Endothelial cell of umbilical vein (primary cell): ENCODE measurements at regions not wholly inside any gene's neighbourhood (a gene's known extent, or its start where the extent isn't known, plus 50 kb on each side); places are given as distances from the start of the nearest gene placed in this dataset.

Experiments
- BruUV-seq: library from RNA; stranded (reverse); fragments of 400-500 nt; replicated peaks from 2 replicates; lab custom pipeline; 2021; lab: Mats Ljungman, UMichigan
- CTCF ChIA-PET: fragments of 300-600, 350-600 bp; sonication (Branson Sonifier 250); formaldehyde crosslinking; loops from one replicate; lab custom pipeline; 2021; ENCODE audit warnings: antibody characterized with exemption, inconsistent platforms; lab: Charles Lee
- POLR2A ChIA-PET: fragments of 300-600, 350-600 bp; sonication (Branson Sonifier 250); formaldehyde crosslinking; loops from one replicate; lab custom pipeline; 2021; ENCODE audit warnings: antibody characterized with exemption, inconsistent platforms; lab: Charles Lee
- DNase-seq: peaks from one replicate; pipeline ENCODE4 v3.0.0-alpha.2; 2011; ENCODE audit warnings: low read depth, low spot score
- FAIRE-seq: peaks from 2 replicates; lab custom pipeline; 2011; peaks lifted over from hg19 to GRCh38; lab: Jason Lieb, UNC
- H2AFZ ChIP-seq: 2 replicates; pipeline ENCODE4 v1.6.0; 2012; ENCODE audit warnings: low read depth, low read length, control low read depth, inconsistent platforms
- H3K27ac ChIP-seq: 2 replicates; pipeline ENCODE4 v1.5.1; 2011; ENCODE audit warnings: low read depth, mild to moderate bottlenecking, control low read depth, low read length, moderate library complexity; ENCODE audit not compliant: insufficient read depth
- H3K27me3 ChIP-seq, 2 experiments: 2 replicates each; pipeline versions ENCODE4 v1.6.0 to v1.6.1; 2011; ENCODE audit warnings: low read length in 2 of 2, mixed read lengths in 1 of 2; ENCODE audit not compliant: control insufficient read depth in 2 of 2, insufficient read depth in 2 of 2
- H3K36me3 ChIP-seq, 2 experiments: 2 replicates in 1 of 2; 3 replicates in 1 of 2; pipeline ENCODE4 v1.5.1; 2011; ENCODE audit warnings: low read length in 2 of 2, mild to moderate bottlenecking in 1 of 2, moderate library complexity in 1 of 2; ENCODE audit not compliant: control insufficient read depth in 2 of 2, insufficient read depth in 2 of 2; ENCODE audit errors: extremely low read depth in 1 of 2
- H3K4me1 ChIP-seq: 3 replicates; pipeline ENCODE4 v1.5.1; 2011; ENCODE audit warnings: mild to moderate bottlenecking, low read length; ENCODE audit not compliant: control insufficient read depth, insufficient read depth; ENCODE audit errors: extremely low read depth
- H3K4me2 ChIP-seq: 2 replicates; pipeline ENCODE4 v1.6.1; 2011; ENCODE audit warnings: low read length, control low read depth, mixed read lengths; ENCODE audit not compliant: insufficient read depth
- H3K4me3 ChIP-seq, 3 experiments: fragments of 200-600 bp in 1 of 3; sonication (generic), shearing (Covaris generic) in 1 of 3; replicated peaks in 1 of 3; 2 replicates each; pipeline ENCODE4 v1.5.1; 2011 to 2016; ENCODE audit warnings: control low read depth in 3 of 3, low read length in 3 of 3, mild to moderate bottlenecking in 2 of 3, inconsistent platforms in 1 of 3, low read depth in 1 of 3, moderate library complexity in 1 of 3; ENCODE audit not compliant: insufficient read depth in 1 of 3
- H3K79me2 ChIP-seq: 2 replicates; pipeline ENCODE4 v1.6.0; 2012; ENCODE audit warnings: low read length, inconsistent platforms; ENCODE audit not compliant: control insufficient read depth, insufficient read depth
- H3K9ac ChIP-seq: replicated peaks from 2 replicates; pipeline ENCODE3; 2011; ENCODE audit warnings: low read length, control low read depth; ENCODE audit not compliant: insufficient read depth; ENCODE audit errors: extremely low read depth
- H3K9me1 ChIP-seq: replicated peaks from 3 replicates; pipeline ENCODE4 v1.6.0; 2011; ENCODE audit warnings: mild to moderate bottlenecking, low read length; ENCODE audit not compliant: control insufficient read depth, insufficient read depth; ENCODE audit errors: extremely low read depth
- H3K9me3 ChIP-seq: replicated peaks from 2 replicates; pipeline ENCODE4 v1.5.1; 2012; ENCODE audit warnings: low read length, inconsistent platforms; ENCODE audit not compliant: control insufficient read depth, insufficient read depth
- H4K20me1 ChIP-seq: replicated peaks from 2 replicates; pipeline ENCODE3; 2011; ENCODE audit warnings: mild to moderate bottlenecking, low read length; ENCODE audit not compliant: control insufficient read depth, insufficient read depth; ENCODE audit errors: extremely low read depth
- EZH2 ChIP-seq: IDR thresholded peaks from 2 replicates; pipeline ENCODE4 v1.6.1; 2012; ENCODE audit warnings: borderline replicate concordance, low read depth, mild to moderate bottlenecking, moderate library complexity, low read length, inconsistent platforms; ENCODE audit not compliant: severe bottlenecking
- FOS ChIP-seq: IDR thresholded peaks from 2 replicates; pipeline ENCODE4 v1.6.1; 2011; ENCODE audit warnings: mild to moderate bottlenecking, low read length, moderate library complexity, borderline replicate concordance; ENCODE audit not compliant: insufficient read depth
- GATA2 ChIP-seq: IDR thresholded peaks from 2 replicates; pipeline ENCODE4 v1.7.0; 2011; ENCODE audit warnings: low read depth, mild to moderate bottlenecking, moderate library complexity, mixed read lengths, low read length; ENCODE audit not compliant: insufficient read length, insufficient read depth
- JUN ChIP-seq: IDR thresholded peaks from 2 replicates; pipeline ENCODE4 v1.6.1; 2011; ENCODE audit warnings: borderline replicate concordance, low read depth; ENCODE audit not compliant: insufficient read length, insufficient read depth
- POLR2A ChIP-seq: IDR thresholded peaks from 2 replicates; pipeline ENCODE4 v1.6.1; 2012; ENCODE audit warnings: low read depth, mild to moderate bottlenecking, control low read depth, low read length
- dilution Hi-C: fragments of 300-500 bp; cut with MboI; formaldehyde crosslinking; loops from one replicate; pipeline ENCODE4 v1.15.0; 2019; ENCODE audit warnings: low sequenced_read_pairs; ENCODE audit not compliant: extremely low pct_ligation_motif_present
- intact Hi-C: fragments of 100-400 bp; cut with micrococcal nuclease; formaldehyde crosslinking; loops from one replicate; pipeline ENCODE4 v1.10.0; 2022
- TF ChIP-seq, protein P1 (sequence below): IDR thresholded peaks from 2 replicates; pipeline ENCODE4 v1.6.1; 2011; ENCODE audit not compliant: insufficient read depth, insufficient read length
- TF ChIP-seq, protein P2 (sequence below), 2 donors: IDR thresholded peaks; 1 replicate in 1 of 2; 2 replicates in 1 of 2; pipeline ENCODE4 v1.5.1; 2011; ENCODE audit warnings: low read length in 2 of 2, mild to moderate bottlenecking in 2 of 2, moderate library complexity in 2 of 2, control low read depth in 1 of 2, inconsistent platforms in 1 of 2, low read depth in 1 of 2; ENCODE audit not compliant: insufficient read depth in 1 of 2; ENCODE audit errors: extremely low read depth in 1 of 2

DNA sequence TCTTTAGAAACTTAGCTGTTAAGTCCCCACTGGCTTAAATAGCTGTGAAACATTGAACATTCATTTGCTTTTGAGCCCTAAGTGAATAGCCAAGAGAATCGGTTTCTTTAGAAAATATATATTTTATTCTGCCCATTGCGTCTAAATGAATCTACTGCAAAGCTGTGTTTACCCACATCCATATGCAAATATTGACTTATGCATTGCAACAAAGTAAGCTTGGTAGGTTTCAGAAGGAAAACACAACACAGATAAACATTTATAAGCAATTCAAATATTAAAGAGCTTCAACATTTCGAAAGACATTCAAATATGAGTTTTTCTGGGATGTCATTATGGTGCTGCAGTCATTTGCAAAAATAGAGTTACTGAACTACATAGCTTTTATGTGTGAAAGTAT lies 257.3 kb downstream of the SH2D4B start:
- TF ChIP-seq POLR2A (no peak), EZH2 (no peak)
- dilution Hi-C loops (no loop called here), intact Hi-C loops (no loop called here)
- Histone ChIP-seq H3K4me2 (no peak overlapping the region), H3K9me3 (no peaks in the 10 kb centered on the region), H3K79me2 (no peaks in the 10 kb centered on the region), H3K9ac (no peak overlapping the region), H4K20me1 (no peaks in the 10 kb centered on the region), H3K4me1 (no peaks in the 10 kb centered on the region), H3K9me1 (no peaks in the 10 kb centered on the region), H3K27ac (no peak overlapping the region), H3K27me3 (no peaks in the 10 kb centered on the region), H3K4me3 (no peak overlapping the region), H2AFZ (no peak overlapping the region), H3K36me3 (no peaks in the 10 kb centered on the region)
- FAIRE-seq = no peak
- no TSS peak for BruUV-seq
- no peak for DNase-seq
- POLR2A ChIA-PET = no interaction called here
- CTCF ChIA-PET = no interaction called here

DNA sequence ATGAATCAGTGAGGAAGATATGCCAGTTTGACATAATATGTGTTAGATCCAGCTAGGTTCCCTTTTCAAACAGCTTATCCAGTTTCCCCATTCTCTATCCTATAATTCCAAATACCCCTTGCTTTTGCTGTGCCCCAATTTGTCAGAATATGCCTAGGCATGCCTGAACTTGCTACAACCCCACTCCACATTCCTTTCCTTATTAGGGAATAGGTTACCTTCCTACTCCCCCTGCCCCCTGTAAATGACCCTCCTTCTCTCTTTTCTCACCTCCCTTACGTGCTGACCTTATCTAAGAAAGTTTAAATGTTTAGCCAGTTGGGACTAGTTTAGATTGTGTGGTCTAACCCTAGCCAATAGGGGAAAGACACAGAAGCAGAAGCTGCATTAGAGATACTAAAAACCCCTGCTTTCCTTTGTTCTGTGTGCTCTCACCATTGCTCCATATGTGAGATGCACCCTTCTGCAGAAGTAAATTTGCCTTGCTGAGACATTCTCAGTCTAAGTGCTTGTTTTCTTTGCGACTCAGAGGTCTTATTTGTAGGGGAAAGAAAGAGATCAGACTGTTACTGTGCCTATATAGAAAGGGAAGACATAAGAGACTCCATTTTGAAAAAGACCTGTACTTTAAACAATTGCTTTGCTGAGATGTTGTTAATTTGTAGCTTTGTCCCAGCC lies 267.8 kb downstream of the SH2D4B start:
- BruUV-seq = no TSS peak
- Histone ChIP-seq H2AFZ (no peak overlapping the region), H3K27me3 (no peaks in the 10 kb centered on the region), H3K4me3 (no peak overlapping the region), H4K20me1 (no peaks in the 10 kb centered on the region), H3K36me3 (no peaks in the 10 kb centered on the region), H3K4me2 (no peak overlapping the region), H3K9ac (no peak overlapping the region), H3K9me3 (no peaks in the 10 kb centered on the region), H3K79me2 (no peaks in the 10 kb centered on the region), H3K4me1 (no peaks in the 10 kb centered on the region), H3K27ac (no peak overlapping the region), H3K9me1 (no peaks in the 10 kb centered on the region)
- TF ChIP-seq EZH2 (no peak), GATA2 (no peak), JUN (no peak), FOS (no peak)
- TF ChIP-seq, protein P1, sequence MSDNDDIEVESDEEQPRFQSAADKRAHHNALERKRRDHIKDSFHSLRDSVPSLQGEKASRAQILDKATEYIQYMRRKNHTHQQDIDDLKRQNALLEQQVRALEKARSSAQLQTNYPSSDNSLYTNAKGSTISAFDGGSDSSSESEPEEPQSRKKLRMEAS = no peak
- TF ChIP-seq, protein P2, sequence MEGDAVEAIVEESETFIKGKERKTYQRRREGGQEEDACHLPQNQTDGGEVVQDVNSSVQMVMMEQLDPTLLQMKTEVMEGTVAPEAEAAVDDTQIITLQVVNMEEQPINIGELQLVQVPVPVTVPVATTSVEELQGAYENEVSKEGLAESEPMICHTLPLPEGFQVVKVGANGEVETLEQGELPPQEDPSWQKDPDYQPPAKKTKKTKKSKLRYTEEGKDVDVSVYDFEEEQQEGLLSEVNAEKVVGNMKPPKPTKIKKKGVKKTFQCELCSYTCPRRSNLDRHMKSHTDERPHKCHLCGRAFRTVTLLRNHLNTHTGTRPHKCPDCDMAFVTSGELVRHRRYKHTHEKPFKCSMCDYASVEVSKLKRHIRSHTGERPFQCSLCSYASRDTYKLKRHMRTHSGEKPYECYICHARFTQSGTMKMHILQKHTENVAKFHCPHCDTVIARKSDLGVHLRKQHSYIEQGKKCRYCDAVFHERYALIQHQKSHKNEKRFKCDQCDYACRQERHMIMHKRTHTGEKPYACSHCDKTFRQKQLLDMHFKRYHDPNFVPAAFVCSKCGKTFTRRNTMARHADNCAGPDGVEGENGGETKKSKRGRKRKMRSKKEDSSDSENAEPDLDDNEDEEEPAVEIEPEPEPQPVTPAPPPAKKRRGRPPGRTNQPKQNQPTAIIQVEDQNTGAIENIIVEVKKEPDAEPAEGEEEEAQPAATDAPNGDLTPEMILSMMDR (IDR thresholded peaks at IDR 0.05; ENCODE audit: extremely low read depth in 1 of 2, insufficient read depth in 1 of 2, low read depth in 1 of 2, low read length in 2 of 2) = no peak
- CTCF ChIA-PET = no interaction called here
- dilution Hi-C loops (no loop called here), intact Hi-C loops (no loop called here)
- DNase-seq (no peak), FAIRE-seq (no peak)
- POLR2A ChIA-PET = no interaction called here
